ENCODE measurements at regions not wholly inside any gene's neighbourhood (a gene's known extent, or its start where the extent isn't known, plus 50 kb on each side); places are given as distances from the start of the nearest gene placed in this dataset.
"Not testable (repeated sequence)": the region's sequence is repeated elsewhere in the genome, so short reads cannot be mapped to it uniquely, and the experiment has no call there.

- DNase-seq (ENCODE audit: low read depth), result no peak
- in situ Hi-C loops (cut with HindIII; ENCODE audit: low pct_unique_long_range_greater_than_20kb, low sequenced_read_pairs), result no loop called here
Measured at GRCh38 chr5:68122439-68123328, 92.9 kb upstream of the PIK3R1 start.

GRCh38 chr5:68116868-68117411 lies 98.6 kb upstream of the PIK3R1 start:
- in situ Hi-C loops (cut with HindIII; ENCODE audit: low pct_unique_long_range_greater_than_20kb, low sequenced_read_pairs), result no loop called here
- DNase-seq (ENCODE audit: low read depth), result no peak

GRCh38 chr5:68116408-68116807 lies 99.1 kb upstream of the PIK3R1 start:
- in situ Hi-C loops (cut with HindIII; ENCODE audit: low pct_unique_long_range_greater_than_20kb, low sequenced_read_pairs), result no loop called here
- no peak for DNase-seq (ENCODE audit: low read depth)

DNA sequence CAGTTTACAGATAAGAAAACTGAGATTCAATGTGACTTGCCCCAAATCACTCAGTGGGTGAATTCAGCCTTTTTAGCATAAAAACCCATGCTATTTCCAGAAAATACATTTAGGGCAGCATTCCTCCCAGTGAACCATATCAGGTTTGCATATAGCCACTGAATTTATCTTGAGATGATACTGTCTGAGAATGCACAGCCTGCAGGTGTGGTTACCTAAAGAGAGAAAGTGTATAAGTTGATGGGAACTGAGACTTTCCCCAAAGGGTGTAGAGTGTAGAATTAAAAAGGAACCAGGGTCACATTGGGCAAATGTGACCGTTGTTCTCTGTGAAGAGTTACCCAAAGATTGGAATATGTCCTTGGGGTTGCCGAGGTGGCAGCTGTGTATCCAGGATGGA lies 100.0 kb upstream of the PIK3R1 start:
- no peak for DNase-seq (ENCODE audit: low read depth)
- in situ Hi-C loops (cut with HindIII; ENCODE audit: low pct_unique_long_range_greater_than_20kb, low sequenced_read_pairs), result no loop called here

DNA sequence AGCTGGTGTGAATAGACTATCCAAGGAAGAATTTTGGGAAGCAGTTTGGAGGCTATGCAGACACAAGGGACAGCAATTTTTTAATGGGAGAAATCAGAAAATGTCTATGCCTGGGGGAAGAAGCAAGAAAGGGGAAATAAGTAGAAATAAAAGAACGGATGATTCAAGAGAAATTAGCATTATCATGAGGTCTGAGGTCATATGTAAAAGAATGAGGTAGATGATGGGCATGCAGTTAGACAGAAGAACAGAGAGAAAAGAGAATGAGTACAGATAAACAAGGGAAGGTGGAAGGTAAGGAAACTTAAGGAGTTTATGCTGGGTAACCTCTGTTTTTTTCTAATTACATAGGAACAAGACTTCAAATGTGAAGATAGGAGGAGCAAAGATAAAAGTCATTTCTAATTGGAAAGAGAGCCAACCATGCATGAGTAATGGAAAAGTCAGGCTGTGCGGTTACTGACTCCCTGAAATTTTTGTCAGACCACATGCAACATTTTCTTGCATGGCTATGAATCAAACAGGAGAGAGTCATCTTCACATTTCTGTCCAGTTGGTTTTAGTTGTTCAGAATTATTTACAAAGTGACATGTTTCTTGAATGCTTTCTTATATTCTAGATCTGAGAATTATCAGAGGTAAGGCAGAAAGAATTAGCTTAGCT lies 101.0 kb upstream of the PIK3R1 start:
- in situ Hi-C loops (cut with HindIII; ENCODE audit: low pct_unique_long_range_greater_than_20kb, low sequenced_read_pairs), result no loop called here
- DNase-seq (ENCODE audit: low read depth), result no peak

DNA sequence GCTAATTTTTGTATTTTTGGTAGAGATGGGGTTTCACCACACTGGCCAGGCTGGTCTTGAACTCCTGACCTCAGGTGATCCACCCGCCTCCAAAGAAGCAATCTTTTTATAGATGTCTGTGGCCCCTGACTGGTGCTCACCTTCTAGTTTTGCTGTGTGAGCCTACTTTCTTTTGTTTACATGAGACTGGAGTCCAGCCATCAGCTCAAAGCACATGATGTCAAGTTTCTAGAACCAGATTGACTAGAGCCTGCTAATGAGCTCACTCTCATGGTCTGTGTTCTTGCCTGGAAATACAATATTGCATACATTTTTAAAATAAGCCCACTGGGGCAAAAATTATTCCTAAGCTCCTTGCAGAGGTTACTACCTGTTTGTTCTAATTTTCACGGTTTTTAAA lies 102.9 kb upstream of the PIK3R1 start:
- in situ Hi-C loops (cut with HindIII; ENCODE audit: low pct_unique_long_range_greater_than_20kb, low sequenced_read_pairs), result no loop called here
- DNase-seq (ENCODE audit: low read depth), result no peak

GRCh38 chr5:68110894-68111293 lies 104.7 kb upstream of the PIK3R1 start:
- in situ Hi-C loops (cut with HindIII; ENCODE audit: low pct_unique_long_range_greater_than_20kb, low sequenced_read_pairs), result no loop called here
- DNase-seq (ENCODE audit: low read depth), result no peak

DNA sequence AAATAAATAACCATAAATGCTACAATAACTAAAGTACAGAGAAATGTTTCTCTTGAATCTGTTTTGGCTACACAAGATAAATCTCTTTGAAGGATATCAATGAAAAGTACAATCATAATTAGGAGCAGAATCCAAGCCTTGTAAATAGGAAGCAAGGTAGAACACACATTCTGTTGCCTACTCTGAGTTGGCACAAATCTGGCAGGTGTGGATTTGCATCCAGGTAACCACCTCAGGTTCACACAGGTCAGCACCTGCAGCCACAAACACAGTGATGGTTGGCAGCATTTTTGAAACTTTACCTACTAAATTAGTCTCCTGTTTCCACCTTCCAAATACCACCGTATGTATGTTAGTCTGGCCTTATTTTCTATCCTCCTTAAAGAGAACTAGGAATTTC lies 105.3 kb upstream of the PIK3R1 start:
- in situ Hi-C loops (cut with HindIII; ENCODE audit: low pct_unique_long_range_greater_than_20kb, low sequenced_read_pairs), result no loop called here
- DNase-seq (ENCODE audit: low read depth), result no peak

GRCh38 chr5:68104217-68104616 lies 111.3 kb upstream of the PIK3R1 start:
- in situ Hi-C loops (cut with HindIII; ENCODE audit: low pct_unique_long_range_greater_than_20kb, low sequenced_read_pairs); DNase-seq (ENCODE audit: low read depth): not testable (repeated sequence)

GRCh38 chr5:68103297-68103696 lies 112.3 kb upstream of the PIK3R1 start:
- DNase-seq (ENCODE audit: low read depth); in situ Hi-C loops (cut with HindIII; ENCODE audit: low pct_unique_long_range_greater_than_20kb, low sequenced_read_pairs): not testable (repeated sequence)

DNA sequence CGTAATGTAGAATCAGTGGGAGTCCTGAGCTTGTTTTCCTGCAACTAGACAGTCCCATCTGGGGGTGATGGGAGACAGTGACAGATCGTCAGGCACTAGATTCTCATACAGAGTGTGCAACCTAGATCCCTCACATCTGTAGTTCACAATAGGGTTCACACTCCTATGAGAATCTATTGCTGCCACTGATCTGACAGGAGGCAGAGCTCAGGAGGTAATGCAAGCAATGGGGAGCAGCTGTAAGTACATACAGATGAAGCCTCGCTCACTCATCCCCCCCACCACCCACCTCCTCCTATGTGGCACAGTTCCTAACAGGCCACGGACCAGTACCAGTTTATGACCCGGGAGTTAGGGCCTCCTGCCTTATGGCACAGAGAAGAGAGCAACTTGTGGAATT lies 116.2 kb upstream of the PIK3R1 start:
- in situ Hi-C loops (cut with HindIII; ENCODE audit: low pct_unique_long_range_greater_than_20kb, low sequenced_read_pairs), result no loop called here
- no peak for DNase-seq (ENCODE audit: low read depth)

DNA sequence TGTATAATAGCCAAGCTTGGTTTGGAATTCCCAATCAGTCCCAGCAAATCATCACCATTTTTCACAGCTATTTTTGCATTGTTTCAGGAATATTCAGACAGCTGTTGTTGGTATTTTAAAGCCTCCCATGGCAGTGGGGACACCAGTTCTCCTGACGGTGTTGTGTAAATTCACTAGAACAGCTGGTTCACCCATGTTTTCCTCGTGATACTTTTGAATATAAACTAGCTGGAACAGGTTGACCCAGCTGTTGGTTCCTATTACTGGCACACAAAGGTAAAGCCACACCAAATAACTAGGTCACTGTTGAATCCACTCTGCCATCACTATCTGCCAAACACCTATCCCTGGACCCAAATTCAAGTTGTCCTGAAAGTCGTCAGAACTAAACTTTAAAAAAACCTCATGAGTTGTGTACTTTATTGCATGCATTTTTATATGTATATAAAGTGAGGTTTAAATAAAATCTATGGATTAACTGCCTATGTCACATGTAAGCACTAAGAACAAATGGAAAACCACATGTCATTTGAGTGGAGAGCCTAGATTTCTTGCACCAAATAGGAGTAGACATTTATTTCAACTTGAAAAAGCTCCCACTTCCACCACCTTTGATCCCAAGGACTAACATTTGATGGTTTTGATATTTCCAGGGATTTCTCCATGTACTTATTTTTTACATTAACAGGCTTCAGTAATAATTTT lies 121.9 kb upstream of the PIK3R1 start:
- in situ Hi-C loops (cut with HindIII; ENCODE audit: low pct_unique_long_range_greater_than_20kb, low sequenced_read_pairs), result no loop called here
- DNase-seq (ENCODE audit: low read depth), result no peak

GRCh38 chr5:68088302-68088701 lies 127.3 kb upstream of the PIK3R1 start:
- in situ Hi-C loops (cut with HindIII; ENCODE audit: low pct_unique_long_range_greater_than_20kb, low sequenced_read_pairs), result no loop called here
- DNase-seq (ENCODE audit: low read depth), result no peak

- in situ Hi-C loops (cut with HindIII; ENCODE audit: low pct_unique_long_range_greater_than_20kb, low sequenced_read_pairs), result no loop called here
- no peak for DNase-seq (ENCODE audit: low read depth)
Measured at GRCh38 chr5:68087866-68088265, 127.7 kb upstream of the PIK3R1 start.

DNA sequence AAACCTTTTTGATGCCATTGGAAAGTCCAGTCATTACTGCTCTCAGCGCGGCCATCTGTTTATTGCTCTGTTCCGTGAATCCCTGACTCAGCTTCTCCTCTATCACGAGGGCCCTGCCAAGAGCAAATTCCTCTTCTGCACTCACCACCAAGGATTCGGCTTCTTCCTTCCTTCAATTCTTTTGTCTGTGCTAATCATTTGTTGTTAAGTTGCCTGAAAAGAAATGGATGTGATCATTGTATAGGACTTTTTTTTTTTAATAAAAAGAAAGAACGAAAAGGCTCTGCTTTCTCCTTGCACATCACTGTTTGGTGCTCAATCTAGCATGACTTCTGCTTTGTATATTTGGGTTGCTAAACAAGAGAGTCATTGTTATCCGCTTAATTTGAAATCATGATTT lies 128.7 kb upstream of the PIK3R1 start:
- in situ Hi-C loops (cut with HindIII; ENCODE audit: low pct_unique_long_range_greater_than_20kb, low sequenced_read_pairs), result no loop called here
- no peak for DNase-seq (ENCODE audit: low read depth)

GRCh38 chr5:68086439-68086838 lies 129.1 kb upstream of the PIK3R1 start:
- in situ Hi-C loops (cut with HindIII; ENCODE audit: low pct_unique_long_range_greater_than_20kb, low sequenced_read_pairs), result no loop called here
- no peak for DNase-seq (ENCODE audit: low read depth)

DNA sequence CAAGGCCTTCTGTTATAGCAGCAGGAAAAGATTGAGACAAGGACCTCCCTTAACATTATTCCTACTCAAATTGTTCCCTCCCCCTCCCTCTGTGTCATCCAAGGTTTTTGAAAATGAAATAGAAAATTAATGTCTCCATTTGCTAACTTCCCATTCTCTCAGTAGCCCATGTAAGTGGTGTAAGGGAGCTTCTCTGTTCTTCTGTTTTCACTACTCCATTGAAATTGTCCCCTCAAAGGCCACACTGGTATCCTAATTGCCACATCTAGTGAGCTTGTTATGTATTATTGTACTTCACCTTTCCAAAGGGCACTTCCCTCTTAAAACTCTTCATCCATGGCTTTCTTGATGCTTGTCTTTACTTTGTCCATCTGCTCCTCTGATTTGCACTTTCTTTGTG lies 131.2 kb upstream of the PIK3R1 start:
- in situ Hi-C loops (cut with HindIII; ENCODE audit: low pct_unique_long_range_greater_than_20kb, low sequenced_read_pairs), result no loop called here

GRCh38 chr5:68080282-68081050 lies 135.1 kb upstream of the PIK3R1 start:
- DNase-seq (ENCODE audit: low read depth), result no peak
- in situ Hi-C loops (cut with HindIII; ENCODE audit: low pct_unique_long_range_greater_than_20kb, low sequenced_read_pairs), result no loop called here

More for the DNA sequence above, 131.2 kb upstream of the PIK3R1 start:
- DNase-seq (ENCODE audit: low read depth), result no peak
